Fibroblast of lung (primary cell): ENCODE measurements at regions not wholly inside any gene's neighbourhood (a gene's known extent, or its start where the extent isn't known, plus 50 kb on each side); places are given as distances from the start of the nearest gene placed in this dataset.

ENCODE experiments used
- DNase-seq, 2 donors: peaks; one replicate each; pipeline versions ENCODE4 v3.0.0 to v3.0.0-alpha.2; 2010; ENCODE audit warnings: low read depth in 2 of 2
- H2AFZ ChIP-seq: 2 replicates; pipeline ENCODE4 v1.5.1; 2012; ENCODE audit warnings: low read length, control low read depth, inconsistent platforms
- H3K27ac ChIP-seq: 2 replicates; pipeline ENCODE4 v1.5.1; 2011; ENCODE audit warnings: low read length, control low read depth; ENCODE audit not compliant: insufficient read depth
- H3K27me3 ChIP-seq: 2 replicates; pipeline ENCODE4 v1.5.1; 2011; ENCODE audit warnings: mild to moderate bottlenecking, low read length; ENCODE audit not compliant: control insufficient read depth, insufficient read depth
- H3K36me3 ChIP-seq: 2 replicates; pipeline ENCODE4 v1.5.1; 2011; ENCODE audit warnings: low read length; ENCODE audit not compliant: control insufficient read depth, insufficient read depth
- H3K4me1 ChIP-seq: 2 replicates; pipeline ENCODE4 v1.5.1; 2011; ENCODE audit warnings: low read length; ENCODE audit not compliant: control insufficient read depth, insufficient read depth; ENCODE audit errors: extremely low read depth
- H3K4me2 ChIP-seq: 2 replicates; pipeline ENCODE4 v1.5.1; 2011; ENCODE audit warnings: low read length, control low read depth; ENCODE audit not compliant: insufficient read depth; ENCODE audit errors: extremely low read depth
- H3K4me3 ChIP-seq, 4 experiments: fragments of 200-600 bp in 1 of 4; sonication (generic) in 1 of 4; replicated peaks in 1 of 4; 2 replicates each; pipeline ENCODE4 v1.5.1; 2011 to 2016; ENCODE audit warnings: low read length in 4 of 4, low read depth in 3 of 4, mild to moderate bottlenecking in 3 of 4, control low read depth in 2 of 4, inconsistent platforms in 1 of 4, mixed read lengths in 1 of 4; ENCODE audit not compliant: insufficient read depth in 1 of 4; ENCODE audit errors: control extremely low read depth in 1 of 4
- H3K79me2 ChIP-seq: 2 replicates; pipeline ENCODE4 v1.5.1; 2012; ENCODE audit warnings: mild to moderate bottlenecking, low read length, inconsistent platforms; ENCODE audit not compliant: control insufficient read depth, insufficient read depth
- H3K9ac ChIP-seq: 2 replicates; pipeline ENCODE4 v1.5.1; 2011; ENCODE audit warnings: mild to moderate bottlenecking, low read length, control low read depth; ENCODE audit not compliant: insufficient read depth
- H3K9me3 ChIP-seq: 2 replicates; pipeline ENCODE4 v1.5.1; 2012; ENCODE audit warnings: low read depth, low read length; ENCODE audit not compliant: control insufficient read depth, insufficient read depth
- H4K20me1 ChIP-seq: 2 replicates; pipeline ENCODE4 v1.5.1; 2011; ENCODE audit warnings: low read length; ENCODE audit not compliant: control insufficient read depth, insufficient read depth; ENCODE audit errors: extremely low read depth
- EZH2 ChIP-seq: IDR thresholded peaks from 2 replicates; pipeline ENCODE4 v1.5.1; 2012; ENCODE audit warnings: low read length, control low read depth, mild to moderate bottlenecking; ENCODE audit errors: missing control alignments
- TF ChIP-seq, protein P1 (sequence below), 2 donors: IDR thresholded peaks in 1 of 2; conservative IDR thresholded peaks in 1 of 2; 1 replicate in 1 of 2; 2 replicates in 1 of 2; pipeline ENCODE4 v1.5.1; 2011 to 2012; ENCODE audit warnings: low read length in 2 of 2, control low read depth in 1 of 2, inconsistent platforms in 1 of 2, low read depth in 1 of 2, mild to moderate bottlenecking in 1 of 2

DNA sequence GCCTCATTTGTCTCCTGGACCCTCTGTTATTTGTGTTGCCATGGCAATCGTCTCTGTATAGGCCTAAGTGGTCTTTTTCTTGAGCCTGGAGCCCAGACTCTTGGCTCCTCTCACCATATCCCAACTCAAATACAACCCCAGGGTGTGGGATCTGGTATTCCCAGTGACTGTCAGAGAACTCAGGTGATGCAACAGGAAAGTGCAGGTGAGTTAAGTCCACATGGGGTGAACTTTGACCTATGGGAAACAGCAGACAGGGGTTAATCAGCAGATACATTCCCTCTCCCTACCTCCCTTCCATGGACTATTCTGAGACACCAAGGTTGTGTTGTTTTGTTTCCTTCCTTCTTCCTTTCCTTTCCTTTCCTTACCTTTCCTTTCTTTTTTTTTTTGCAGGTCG, 130.9 kb upstream of the RPS6KA3 start:
- no peaks in the 10 kb centered on the region for H3K36me3 ChIP-seq
- no peak for DNase-seq
- no peaks in the 10 kb centered on the region for H3K27me3 ChIP-seq
- no peak for TF ChIP-seq EZH2
- TF ChIP-seq, protein P1, sequence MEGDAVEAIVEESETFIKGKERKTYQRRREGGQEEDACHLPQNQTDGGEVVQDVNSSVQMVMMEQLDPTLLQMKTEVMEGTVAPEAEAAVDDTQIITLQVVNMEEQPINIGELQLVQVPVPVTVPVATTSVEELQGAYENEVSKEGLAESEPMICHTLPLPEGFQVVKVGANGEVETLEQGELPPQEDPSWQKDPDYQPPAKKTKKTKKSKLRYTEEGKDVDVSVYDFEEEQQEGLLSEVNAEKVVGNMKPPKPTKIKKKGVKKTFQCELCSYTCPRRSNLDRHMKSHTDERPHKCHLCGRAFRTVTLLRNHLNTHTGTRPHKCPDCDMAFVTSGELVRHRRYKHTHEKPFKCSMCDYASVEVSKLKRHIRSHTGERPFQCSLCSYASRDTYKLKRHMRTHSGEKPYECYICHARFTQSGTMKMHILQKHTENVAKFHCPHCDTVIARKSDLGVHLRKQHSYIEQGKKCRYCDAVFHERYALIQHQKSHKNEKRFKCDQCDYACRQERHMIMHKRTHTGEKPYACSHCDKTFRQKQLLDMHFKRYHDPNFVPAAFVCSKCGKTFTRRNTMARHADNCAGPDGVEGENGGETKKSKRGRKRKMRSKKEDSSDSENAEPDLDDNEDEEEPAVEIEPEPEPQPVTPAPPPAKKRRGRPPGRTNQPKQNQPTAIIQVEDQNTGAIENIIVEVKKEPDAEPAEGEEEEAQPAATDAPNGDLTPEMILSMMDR (conservative IDR thresholded peaks at IDR 0.05 in 1 of 2, IDR thresholded peaks at IDR 0.05 in 1 of 2; ENCODE audit: low read depth in 1 of 2, low read length in 2 of 2): no peak
- no peak overlapping the region for H3K4me3 ChIP-seq
- no peaks in the 10 kb centered on the region for H3K9me3 ChIP-seq
- H3K9ac ChIP-seq: no peak overlapping the region
- no peaks in the 10 kb centered on the region for H3K79me2 ChIP-seq
- H3K27ac ChIP-seq: no peak overlapping the region
- H3K4me2 ChIP-seq: no peak overlapping the region
- no peaks in the 10 kb centered on the region for H4K20me1 ChIP-seq
- no peaks in the 10 kb centered on the region for H3K4me1 ChIP-seq
- H2AFZ ChIP-seq: no peak overlapping the region

DNA sequence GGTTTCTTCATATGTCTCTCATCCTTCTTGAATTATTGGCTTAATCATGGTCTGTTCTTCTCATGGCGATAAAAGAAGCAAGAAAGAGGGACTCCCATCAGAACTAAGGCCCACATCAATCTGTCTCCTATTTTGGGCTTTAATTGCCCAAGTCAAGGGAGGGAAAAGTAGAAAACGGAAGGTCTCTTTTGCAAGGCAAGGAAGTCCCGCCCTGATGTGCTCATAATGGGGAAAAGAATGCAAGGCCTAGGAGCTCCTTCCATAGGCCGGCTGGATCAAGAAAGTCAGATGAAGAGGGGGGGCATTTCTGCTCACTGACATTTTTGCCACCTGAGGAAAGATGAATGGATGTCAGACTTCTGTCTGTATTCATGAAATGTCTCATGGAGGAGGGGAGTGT, 127.7 kb upstream of the RPS6KA3 start:
- no peaks in the 10 kb centered on the region for H4K20me1 ChIP-seq
- DNase-seq: no peak
- no peak overlapping the region for H3K4me3 ChIP-seq
- no peaks in the 10 kb centered on the region for H3K36me3 ChIP-seq
- no peaks in the 10 kb centered on the region for H3K79me2 ChIP-seq
- no peak overlapping the region for H2AFZ ChIP-seq
- no peak overlapping the region for H3K27ac ChIP-seq
- no peak for TF ChIP-seq EZH2
- TF ChIP-seq, protein P1 (conservative IDR thresholded peaks at IDR 0.05 in 1 of 2, IDR thresholded peaks at IDR 0.05 in 1 of 2; ENCODE audit: low read depth in 1 of 2, low read length in 2 of 2): no peak
- no peak overlapping the region for H3K4me2 ChIP-seq
- no peak overlapping the region for H3K9ac ChIP-seq
- no peaks in the 10 kb centered on the region for H3K4me1 ChIP-seq
- no peaks in the 10 kb centered on the region for H3K9me3 ChIP-seq
- no peaks in the 10 kb centered on the region for H3K27me3 ChIP-seq

DNA sequence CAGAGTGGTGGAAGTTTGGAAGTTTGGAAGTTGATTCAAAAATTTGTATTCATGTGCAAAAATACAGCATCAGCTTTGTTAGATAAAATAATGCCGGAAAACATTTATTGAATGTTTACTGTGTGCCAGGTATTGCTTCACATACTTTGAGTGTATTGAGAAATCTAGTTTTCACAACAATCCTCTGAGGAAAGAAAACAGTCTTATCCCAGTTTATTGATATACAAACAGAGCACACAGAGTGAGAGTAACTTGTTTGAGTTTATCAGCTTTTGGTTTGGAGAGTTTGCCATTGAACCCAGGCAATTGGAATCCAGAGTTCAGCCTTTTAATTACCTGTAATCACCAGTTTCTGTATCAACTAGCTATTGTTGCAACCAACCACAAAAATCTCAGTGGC, 127.2 kb upstream of the RPS6KA3 start:
- Histone ChIP-seq H3K4me3 (no peak overlapping the region), H3K9ac (no peak overlapping the region), H3K4me2 (no peak overlapping the region), H4K20me1 (no peaks in the 10 kb centered on the region), H3K27ac (no peak overlapping the region), H3K79me2 (no peaks in the 10 kb centered on the region), H3K36me3 (no peaks in the 10 kb centered on the region), H3K9me3 (no peaks in the 10 kb centered on the region), H3K27me3 (no peaks in the 10 kb centered on the region), H2AFZ (no peak overlapping the region), H3K4me1 (no peaks in the 10 kb centered on the region)
- TF ChIP-seq, protein P1 (conservative IDR thresholded peaks at IDR 0.05 in 1 of 2, IDR thresholded peaks at IDR 0.05 in 1 of 2; ENCODE audit: low read depth in 1 of 2, low read length in 2 of 2): no peak
- no peak for TF ChIP-seq EZH2
- peak in 1 of 2 donors; percentile 6 for DNase-seq
